ENCODE measurements at regions not wholly inside any gene's neighbourhood (a gene's known extent, or its start where the extent isn't known, plus 50 kb on each side); places are given as distances from the start of the nearest gene placed in this dataset.

GRCh38 chr14:104428860-104429259 is 150.7 kb upstream of the C14orf180 start:
- no peaks in the 10 kb centered on the region for H3K9me3 ChIP-seq (ENCODE audit: control insufficient read depth in 2 of 2, low read length in 2 of 2)
- no peaks in the 10 kb centered on the region for H3K27me3 ChIP-seq (ENCODE audit: control insufficient read depth in 2 of 2, insufficient read depth in 2 of 2, low read length in 2 of 2)
- no peak overlapping the region for H3K4me3 ChIP-seq (ENCODE audit: low read length in 2 of 2)
- no peaks in the 10 kb centered on the region for H3K36me3 ChIP-seq (ENCODE audit: control insufficient read depth in 2 of 2, insufficient read depth in 2 of 2, low read length in 2 of 2)
- no peak overlapping the region for H3K27ac ChIP-seq (ENCODE audit: low read depth in 2 of 2, low read length in 2 of 2)
- H3K4me1 ChIP-seq (ENCODE audit: control insufficient read depth in 2 of 2, insufficient read depth in 2 of 2, low read length in 2 of 2): no peaks in the 10 kb centered on the region
- H3K9ac ChIP-seq (ENCODE audit: low read depth in 1 of 2, low read length in 2 of 2): no peak overlapping the region

- no peak overlapping the region for H3K27ac ChIP-seq (ENCODE audit: low read depth in 2 of 2, low read length in 2 of 2)
- H3K9me3 ChIP-seq (ENCODE audit: control insufficient read depth in 2 of 2, low read length in 2 of 2): no peaks in the 10 kb centered on the region
- H3K36me3 ChIP-seq (ENCODE audit: control insufficient read depth in 2 of 2, insufficient read depth in 2 of 2, low read length in 2 of 2): no peaks in the 10 kb centered on the region
- H3K27me3 ChIP-seq (ENCODE audit: control insufficient read depth in 2 of 2, insufficient read depth in 2 of 2, low read length in 2 of 2): no peaks in the 10 kb centered on the region
- no peaks in the 10 kb centered on the region for H3K4me1 ChIP-seq (ENCODE audit: control insufficient read depth in 2 of 2, insufficient read depth in 2 of 2, low read length in 2 of 2)
- H3K9ac ChIP-seq (ENCODE audit: low read depth in 1 of 2, low read length in 2 of 2): no peak overlapping the region
- H3K4me3 ChIP-seq (ENCODE audit: low read length in 2 of 2): no peak overlapping the region
Observed at GRCh38 chr14:104429291-104429861, 150.2 kb upstream of the C14orf180 start.

GRCh38 chr14:104431351-104431928 is 148.1 kb upstream of the C14orf180 start:
- Histone ChIP-seq H3K36me3 (ENCODE audit: control insufficient read depth in 2 of 2, insufficient read depth in 2 of 2, low read length in 2 of 2) (no peaks in the 10 kb centered on the region), H3K4me1 (ENCODE audit: control insufficient read depth in 2 of 2, insufficient read depth in 2 of 2, low read length in 2 of 2) (peaks cover 0 to 1% of the 10 kb centered on the region in 2 donors), H3K27ac (ENCODE audit: low read depth in 2 of 2, low read length in 2 of 2) (no peak overlapping the region), H3K27me3 (ENCODE audit: control insufficient read depth in 2 of 2, insufficient read depth in 2 of 2, low read length in 2 of 2) (no peaks in the 10 kb centered on the region), H3K9me3 (ENCODE audit: control insufficient read depth in 2 of 2, low read length in 2 of 2) (no peaks in the 10 kb centered on the region), H3K4me3 (ENCODE audit: low read length in 2 of 2) (no peak overlapping the region), H3K9ac (ENCODE audit: low read depth in 1 of 2, low read length in 2 of 2) (no peak overlapping the region)

GRCh38 chr14:104431929-104432541 is 147.5 kb upstream of the C14orf180 start:
- peaks cover 3 to 4% of the 10 kb centered on the region in 2 donors for H3K4me1 ChIP-seq (ENCODE audit: control insufficient read depth in 2 of 2, insufficient read depth in 2 of 2, low read length in 2 of 2)
- no peak overlapping the region for H3K9ac ChIP-seq (ENCODE audit: low read depth in 1 of 2, low read length in 2 of 2)
- no peak overlapping the region for H3K4me3 ChIP-seq (ENCODE audit: low read length in 2 of 2)
- no peaks in the 10 kb centered on the region for H3K9me3 ChIP-seq (ENCODE audit: control insufficient read depth in 2 of 2, low read length in 2 of 2)
- no peak overlapping the region for H3K27ac ChIP-seq (ENCODE audit: low read depth in 2 of 2, low read length in 2 of 2)
- H3K27me3 ChIP-seq (ENCODE audit: control insufficient read depth in 2 of 2, insufficient read depth in 2 of 2, low read length in 2 of 2): no peaks in the 10 kb centered on the region
- H3K36me3 ChIP-seq (ENCODE audit: control insufficient read depth in 2 of 2, insufficient read depth in 2 of 2, low read length in 2 of 2): no peaks in the 10 kb centered on the region

- H3K4me1 ChIP-seq (ENCODE audit: control insufficient read depth in 2 of 2, insufficient read depth in 2 of 2, low read length in 2 of 2): peaks cover 3 to 4% of the 10 kb centered on the region in 2 donors
- no peaks in the 10 kb centered on the region for H3K36me3 ChIP-seq (ENCODE audit: control insufficient read depth in 2 of 2, insufficient read depth in 2 of 2, low read length in 2 of 2)
- H3K9ac ChIP-seq (ENCODE audit: low read depth in 1 of 2, low read length in 2 of 2): no peak overlapping the region
Observed at GRCh38 chr14:104432611-104433231, 146.8 kb upstream of the C14orf180 start.

GRCh38 chr14:104433401-104434213 is 146.0 kb upstream of the C14orf180 start:
- H3K9me3 ChIP-seq (ENCODE audit: control insufficient read depth in 2 of 2, low read length in 2 of 2): no peaks in the 10 kb centered on the region
- H3K4me3 ChIP-seq (ENCODE audit: low read length in 2 of 2): no peak overlapping the region
- H3K27me3 ChIP-seq (ENCODE audit: control insufficient read depth in 2 of 2, insufficient read depth in 2 of 2, low read length in 2 of 2): no peaks in the 10 kb centered on the region
- H3K27ac ChIP-seq (ENCODE audit: low read depth in 2 of 2, low read length in 2 of 2): no peak overlapping the region
- H3K9ac ChIP-seq (ENCODE audit: low read depth in 1 of 2, low read length in 2 of 2): no peak overlapping the region
- H3K36me3 ChIP-seq (ENCODE audit: control insufficient read depth in 2 of 2, insufficient read depth in 2 of 2, low read length in 2 of 2): no peaks in the 10 kb centered on the region
- H3K4me1 ChIP-seq (ENCODE audit: control insufficient read depth in 2 of 2, insufficient read depth in 2 of 2, low read length in 2 of 2): peaks cover 3 to 4% of the 10 kb centered on the region in 2 donors

More at GRCh38 chr14:104432611-104433231, 146.8 kb upstream of the C14orf180 start:
- no peak overlapping the region for H3K27ac ChIP-seq (ENCODE audit: low read depth in 2 of 2, low read length in 2 of 2)
- no peak overlapping the region for H3K4me3 ChIP-seq (ENCODE audit: low read length in 2 of 2)
- H3K27me3 ChIP-seq (ENCODE audit: control insufficient read depth in 2 of 2, insufficient read depth in 2 of 2, low read length in 2 of 2): no peaks in the 10 kb centered on the region
- no peaks in the 10 kb centered on the region for H3K9me3 ChIP-seq (ENCODE audit: control insufficient read depth in 2 of 2, low read length in 2 of 2)

GRCh38 chr14:104434214-104435076 is 145.1 kb upstream of the C14orf180 start:
- Histone ChIP-seq H3K27ac (ENCODE audit: low read depth in 2 of 2, low read length in 2 of 2) (no peak overlapping the region), H3K4me1 (ENCODE audit: control insufficient read depth in 2 of 2, insufficient read depth in 2 of 2, low read length in 2 of 2) (peaks cover 3 to 4% of the 10 kb centered on the region in 2 donors), H3K9me3 (ENCODE audit: control insufficient read depth in 2 of 2, low read length in 2 of 2) (no peaks in the 10 kb centered on the region), H3K36me3 (ENCODE audit: control insufficient read depth in 2 of 2, insufficient read depth in 2 of 2, low read length in 2 of 2) (no peaks in the 10 kb centered on the region), H3K9ac (ENCODE audit: low read depth in 1 of 2, low read length in 2 of 2) (no peak overlapping the region), H3K4me3 (ENCODE audit: low read length in 2 of 2) (no peak overlapping the region), H3K27me3 (ENCODE audit: control insufficient read depth in 2 of 2, insufficient read depth in 2 of 2, low read length in 2 of 2) (no peaks in the 10 kb centered on the region)

- peaks cover 3 to 4% of the 10 kb centered on the region in 2 donors for H3K4me1 ChIP-seq (ENCODE audit: control insufficient read depth in 2 of 2, insufficient read depth in 2 of 2, low read length in 2 of 2)
- H3K27me3 ChIP-seq (ENCODE audit: control insufficient read depth in 2 of 2, insufficient read depth in 2 of 2, low read length in 2 of 2): no peaks in the 10 kb centered on the region
- no peak overlapping the region for H3K9ac ChIP-seq (ENCODE audit: low read depth in 1 of 2, low read length in 2 of 2)
- no peaks in the 10 kb centered on the region for H3K36me3 ChIP-seq (ENCODE audit: control insufficient read depth in 2 of 2, insufficient read depth in 2 of 2, low read length in 2 of 2)
- H3K4me3 ChIP-seq (ENCODE audit: low read length in 2 of 2): no peak overlapping the region
- H3K9me3 ChIP-seq (ENCODE audit: control insufficient read depth in 2 of 2, low read length in 2 of 2): no peaks in the 10 kb centered on the region
- peak overlapping the region in 1 of 2 donors; percentile 46 for H3K27ac ChIP-seq (ENCODE audit: low read depth in 2 of 2, low read length in 2 of 2)
Observed at GRCh38 chr14:104435147-104436046, 144.2 kb upstream of the C14orf180 start.
